Transverse colon (tissue), 4 donors: ENCODE measurements at regions not wholly inside any gene's neighbourhood (a gene's known extent, or its start where the extent isn't known, plus 50 kb on each side); places are given as distances from the start of the nearest gene placed in this dataset.

ENCODE experiments used
- CTCF ChIP-seq, 5 experiments: fragments of 200-600 bp in 3 of 5; fragments of 450-650 bp in 2 of 5; sonication (generic) in 3 of 5; IDR thresholded peaks; 1 replicate in 2 of 5; 2 replicates in 3 of 5; pipeline ENCODE4 v1.5.1; 2016 to 2017; ENCODE audit warnings: antibody characterized with exemption in 5 of 5, inconsistent platforms in 3 of 5, mild to moderate bottlenecking in 2 of 5, moderate library complexity in 1 of 5
- POLR2A ChIP-seq: fragments of 450-650 bp; IDR thresholded peaks from one replicate; pipeline ENCODE4 v1.6.1; 2016; ENCODE audit warnings: antibody characterized with exemption, mild to moderate bottlenecking, moderate library complexity
- POLR2AphosphoS5 ChIP-seq, 3 donors: sonication (generic); formaldehyde crosslinking; IDR thresholded peaks; one replicate each; pipeline ENCODE4 v1.6.1; 2016; ENCODE audit warnings: antibody characterized with exemption in 3 of 3

- TF ChIP-seq CTCF (IDR thresholded peaks at IDR 0.05): no peak
- TF ChIP-seq POLR2AphosphoS5 (IDR thresholded peaks at IDR 0.05): no peak
- no peak for TF ChIP-seq POLR2A
Measured at GRCh38 chr11:57885298-57886050, 123.9 kb downstream of the CTNND1 start.
